SK-N-SH (cell line): ENCODE measurements at regions not wholly inside any gene's neighbourhood (a gene's known extent, or its start where the extent isn't known, plus 50 kb on each side); places are given as distances from the start of the nearest gene placed in this dataset.

ENCODE experiments used
- CTCF ChIA-PET: fragments of 300-600, 350-600 bp; formaldehyde crosslinking; extraction: SDS; loops from one replicate; lab custom pipeline; 2021; lab: Yijun Ruan, JAX
- POLR2A ChIA-PET: fragments of 350-600 bp; sonication (Branson Sonifier 250); formaldehyde crosslinking; extraction: SDS; loops from one replicate; lab custom pipeline; 2020; ENCODE audit warnings: antibody characterized with exemption, inconsistent platforms; lab: Yijun Ruan, JAX
- DNase-seq: peaks from one replicate; pipeline ENCODE4 v3.0.0; 2012
- H2AFZ ChIP-seq: fragments of 200-600 bp; sonication (generic); 2 replicates; pipeline ENCODE4 v1.8.1; 2016; ENCODE audit warnings: antibody characterized with exemption, mild to moderate bottlenecking, low read depth
- H3F3A ChIP-seq: fragments of 200-600 bp; sonication (generic); replicated peaks from 2 replicates; pipeline ENCODE3; 2016; ENCODE audit warnings: antibody characterized with exemption, mild to moderate bottlenecking; ENCODE audit not compliant: insufficient read depth
- H3K27ac ChIP-seq, 2 experiments: fragments of 200-500 bp in 1 of 2; fragments of 200-600 bp in 1 of 2; sonication (Bioruptor generic) in 1 of 2; sonication (generic), shearing (Covaris generic) in 1 of 2; 2 replicates each; pipeline versions ENCODE4 v1.5.1 to v1.6.1; 2014 to 2016; ENCODE audit warnings: low read depth in 2 of 2, inconsistent platforms in 1 of 2, low read length in 1 of 2, mild to moderate bottlenecking in 1 of 2, mixed read lengths in 1 of 2
- H3K27me3 ChIP-seq: fragments of 200-600 bp; sonication (generic), shearing (Covaris generic); 2 replicates; pipeline ENCODE4 v1.6.1; 2016; ENCODE audit warnings: mixed run types; ENCODE audit not compliant: insufficient read depth
- H3K36me3 ChIP-seq, 2 experiments: fragments of 200-500 bp in 1 of 2; fragments of 200-600 bp in 1 of 2; sonication (Bioruptor generic) in 1 of 2; sonication (generic) in 1 of 2; replicated peaks in 1 of 2; 2 replicates each; pipeline versions ENCODE3 to v1.5.1; 2014 to 2016; ENCODE audit warnings: low read length in 1 of 2, mild to moderate bottlenecking in 1 of 2; ENCODE audit not compliant: insufficient read depth in 2 of 2, control insufficient read depth in 1 of 2
- H3K4me1 ChIP-seq, 2 experiments: fragments of 200-500 bp in 1 of 2; fragments of 200-600 bp in 1 of 2; sonication (Bioruptor generic) in 1 of 2; sonication (generic), shearing (Covaris generic) in 1 of 2; 2 replicates each; pipeline versions ENCODE4 v1.5.1 to v1.6.1; 2014 to 2016; ENCODE audit warnings: low read depth in 1 of 2, low read length in 1 of 2, mixed run types in 1 of 2; ENCODE audit not compliant: insufficient read depth in 2 of 2, control insufficient read depth in 1 of 2
- H3K4me2 ChIP-seq: fragments of 200-600 bp; sonication (generic), shearing (Covaris generic); 2 replicates; pipeline ENCODE4 v1.6.1; 2017; ENCODE audit warnings: mixed run types
- H3K4me3 ChIP-seq, 2 experiments: fragments of 200-500 bp in 1 of 2; fragments of 200-600 bp in 1 of 2; sonication (Bioruptor generic) in 1 of 2; sonication (generic), shearing (Covaris generic) in 1 of 2; 2 replicates each; pipeline versions ENCODE4 v1.5.1 to v1.8.1; 2014 to 2016; ENCODE audit warnings: low read depth in 2 of 2, inconsistent platforms in 1 of 2, low read length in 1 of 2, mild to moderate bottlenecking in 1 of 2, mixed read lengths in 1 of 2, moderate library complexity in 1 of 2
- H3K79me2 ChIP-seq: fragments of 200-600 bp; sonication (generic); 2 replicates; pipeline ENCODE4 v1.8.1; 2017; ENCODE audit warnings: mild to moderate bottlenecking; ENCODE audit not compliant: insufficient read depth
- H3K9ac ChIP-seq: fragments of 200-600 bp; sonication (generic); 2 replicates; pipeline ENCODE4 v1.6.1; 2017; ENCODE audit warnings: mixed run types
- H3K9me2 ChIP-seq: fragments of 200-600 bp; sonication (generic); 2 replicates; pipeline ENCODE4 v1.6.1; 2017; ENCODE audit warnings: mixed run types
- H3K9me3 ChIP-seq: fragments of 200-600 bp; sonication (generic); 2 replicates; pipeline ENCODE4 v1.6.1; 2017; ENCODE audit warnings: mixed run types, mild to moderate bottlenecking, moderate library complexity
- H4K20me1 ChIP-seq: fragments of 200-600 bp; sonication (generic); 2 replicates; pipeline ENCODE4 v1.6.1; 2017; ENCODE audit warnings: mild to moderate bottlenecking, mixed run types; ENCODE audit not compliant: insufficient read depth
- CTCF ChIP-seq: fragments of 200-600 bp; sonication (generic); IDR thresholded peaks from 2 replicates; pipeline ENCODE4 v1.6.1; 2017; ENCODE audit warnings: antibody characterized with exemption, mild to moderate bottlenecking, moderate library complexity
- ELF1 ChIP-seq: IDR thresholded peaks from 2 replicates; pipeline ENCODE4 v1.4.0; 2012
- EZH2phosphoT487 ChIP-seq: fragments of 200-600 bp; sonication (generic); IDR thresholded peaks from 2 replicates; pipeline ENCODE4 v1.6.1; 2017; ENCODE audit warnings: low read depth, mixed run types, mild to moderate bottlenecking, antibody characterized with exemption, moderate library complexity, borderline replicate concordance
- FOSL2 ChIP-seq: IDR thresholded peaks from 2 replicates; pipeline ENCODE4 v1.4.0; 2012; ENCODE audit warnings: low read depth, mild to moderate bottlenecking, moderate library complexity, borderline replicate concordance
- FOXM1 ChIP-seq: IDR thresholded peaks from 2 replicates; pipeline ENCODE4 v1.4.0; 2012; ENCODE audit warnings: low read depth, mild to moderate bottlenecking
- GABPA ChIP-seq: IDR thresholded peaks from 2 replicates; pipeline ENCODE4 v1.4.0; 2012; ENCODE audit warnings: low read depth, mild to moderate bottlenecking
- IRF3 ChIP-seq: fragments of 150-350 bp; IDR thresholded peaks from 2 replicates; pipeline ENCODE4 v1.6.1; 2016; ENCODE audit warnings: mild to moderate bottlenecking, low read depth, low read length
- JUND ChIP-seq: IDR thresholded peaks from 2 replicates; pipeline ENCODE4 v1.4.0; 2012
- MAX ChIP-seq: IDR thresholded peaks from 2 replicates; pipeline ENCODE4 v1.4.0; 2012; ENCODE audit warnings: low read depth
- MXI1 ChIP-seq: IDR thresholded peaks from 2 replicates; pipeline ENCODE4 v1.6.1; 2012; ENCODE audit warnings: mild to moderate bottlenecking, low read depth, low read length, improper control_type of control experiment
- NRF1 ChIP-seq: IDR thresholded peaks from 2 replicates; pipeline ENCODE4 v1.6.1; 2012; ENCODE audit warnings: low read depth, mild to moderate bottlenecking, low read length
- PBX3 ChIP-seq: IDR thresholded peaks from 2 replicates; pipeline ENCODE4; 2012
- RAD21 ChIP-seq: IDR thresholded peaks from 2 replicates; pipeline ENCODE4 v1.6.1; 2012; ENCODE audit warnings: mild to moderate bottlenecking, low read length
- RFX5 ChIP-seq: IDR thresholded peaks from 2 replicates; pipeline ENCODE4 v1.6.1; 2012; ENCODE audit warnings: mild to moderate bottlenecking, improper control_type of control experiment, low read length
- SIN3A ChIP-seq: IDR thresholded peaks from 2 replicates; pipeline ENCODE4 v1.6.1; 2012; ENCODE audit warnings: low read depth, mild to moderate bottlenecking, low read length, moderate library complexity, borderline replicate concordance
- SMC3 ChIP-seq: IDR thresholded peaks from 2 replicates; pipeline ENCODE4 v1.6.1; 2012; ENCODE audit warnings: low read depth, low read length, improper control_type of control experiment
- TAF1 ChIP-seq: IDR thresholded peaks from 2 replicates; pipeline ENCODE4 v1.6.1; 2012; ENCODE audit warnings: low read depth, mild to moderate bottlenecking, low read length, moderate library complexity, borderline replicate concordance
- USF2 ChIP-seq: fragments of 150-350 bp; IDR thresholded peaks from 2 replicates; pipeline ENCODE4 v1.6.1; 2017; ENCODE audit warnings: antibody characterized with exemption, low read length, low read depth, borderline replicate concordance
- YY1 ChIP-seq: IDR thresholded peaks from 2 replicates; pipeline ENCODE4 v1.4.0; 2012; ENCODE audit warnings: low read depth, mild to moderate bottlenecking

- Histone ChIP-seq H3K79me2 (no peaks in the 10 kb centered on the region), H3K4me3 (no peak overlapping the region), H3K9me3 (no peaks in the 10 kb centered on the region), H3K36me3 (no peaks in the 10 kb centered on the region), H4K20me1 (no peaks in the 10 kb centered on the region), H3K4me2 (no peak overlapping the region), H3K27me3 (no peaks in the 10 kb centered on the region), H3K9me2 (no peaks in the 10 kb centered on the region), H3K27ac (no peak overlapping the region), H2AFZ (no peak overlapping the region), H3K4me1 (no peaks in the 10 kb centered on the region), H3K9ac (no peak overlapping the region), H3F3A (no peaks in the 10 kb centered on the region)
- POLR2A ChIA-PET: no interaction called here
- CTCF ChIA-PET: no interaction called here
- no peak for DNase-seq
- TF ChIP-seq MXI1 (no peak), RFX5 (no peak), SMC3 (no peak), YY1 (no peak), SIN3A (no peak), ELF1 (no peak), USF2 (no peak), CTCF (no peak), GABPA (no peak), MAX (no peak), FOSL2 (no peak)
These were observed 901.9 kb upstream of the AGA start for GRCh38 chr4:178344096-178344495.

- Histone ChIP-seq H3K79me2 (no peaks in the 10 kb centered on the region), H3K4me3 (no peak overlapping the region), H3K27ac (no peak overlapping the region), H3K9me2 (no peaks in the 10 kb centered on the region), H3F3A (no peaks in the 10 kb centered on the region), H3K36me3 (no peaks in the 10 kb centered on the region), H4K20me1 (no peaks in the 10 kb centered on the region), H3K27me3 (no peaks in the 10 kb centered on the region), H3K9me3 (no peaks in the 10 kb centered on the region), H3K4me1 (no peaks in the 10 kb centered on the region), H3K4me2 (no peak overlapping the region), H3K9ac (no peak overlapping the region), H2AFZ (no peak overlapping the region)
- POLR2A ChIA-PET: no interaction called here
- no peak for TF ChIP-seq JUND
- TF ChIP-seq ELF1: no peak
- TF ChIP-seq IRF3: no peak
- no peak for TF ChIP-seq FOXM1
- no peak for TF ChIP-seq PBX3
- no peak for TF ChIP-seq EZH2phosphoT487
- no peak for TF ChIP-seq SIN3A
- TF ChIP-seq NRF1: no peak
- no peak for TF ChIP-seq MAX
- no peak for TF ChIP-seq TAF1
- TF ChIP-seq RAD21: no peak
- no peak for TF ChIP-seq MXI1
- CTCF ChIA-PET: no interaction called here
- DNase-seq: no peak
These were observed 904.9 kb upstream of the AGA start for GRCh38 chr4:178347111-178347510.
